HCT116 (cell line): ENCODE measurements at regions not wholly inside any gene's neighbourhood (a gene's known extent, or its start where the extent isn't known, plus 50 kb on each side); places are given as distances from the start of the nearest gene placed in this dataset.

Experiments
- ATAC-seq: fragments of 200-7000 bp; cut with Tn5 transposase; 2 replicates; pipeline ENCODE4 v1.9.1; 2020; ENCODE audit warnings: mild to moderate bottlenecking, moderate library complexity
- BruUV-seq: library from RNA; stranded (reverse); fragments of 400-500 nt; replicated peaks from 2 replicates; lab custom pipeline; 2021; lab: Mats Ljungman, UMichigan
- CTCF ChIA-PET: fragments of 300-600 bp; sonication (Branson Sonifier 250); formaldehyde crosslinking; loops from one replicate; lab custom pipeline; 2021; ENCODE audit warnings: antibody characterized with exemption; lab: Charles Lee
- POLR2A ChIA-PET: fragments of 300-600, 350-600 bp; sonication (Branson Sonifier 250); formaldehyde crosslinking; loops from one replicate; lab custom pipeline; 2021; ENCODE audit warnings: antibody characterized with exemption; lab: Charles Lee
- RAD21 ChIA-PET, 2 experiments: fragments of 300-600 bp; sonication (Branson Sonifier 250); formaldehyde crosslinking; loops; one replicate each; lab custom pipeline; 2023; ENCODE audit warnings: low total read pairs in 2 of 2; ENCODE audit not compliant: uncharacterized antibody in 2 of 2, unreplicated experiment in 2 of 2, low non-redundant PET in 1 of 2; lab: Charles Lee
- DNase-seq: peaks from one replicate; pipeline ENCODE4 v3.0.0-alpha.2; 2010; ENCODE audit warnings: low read depth, low spot score
- H2AFZ ChIP-seq: fragments of 200-600 bp; shearing (Covaris generic), sonication (generic); 2 replicates; pipeline ENCODE4 v1.6.1; 2017; ENCODE audit warnings: low read depth, mixed run types, mixed read lengths, antibody characterized with exemption, low read length; ENCODE audit not compliant: poor library complexity, severe bottlenecking
- H3K27ac ChIP-seq: 2 replicates; pipeline ENCODE4 v1.5.1; 2012; ENCODE audit warnings: low read depth, low read length
- H3K27me3 ChIP-seq: fragments of 200-600 bp; sonication (generic); 2 replicates; pipeline ENCODE4 v1.6.1; 2016; ENCODE audit warnings: mixed run types, low read length, mixed read lengths; ENCODE audit not compliant: insufficient read depth
- H3K36me3 ChIP-seq, 2 experiments: fragments of 200-500 bp in 1 of 2; fragments of 200-600 bp in 1 of 2; sonication (Bioruptor generic) in 1 of 2; sonication (generic) in 1 of 2; 2 replicates each; pipeline versions ENCODE4 v1.5.1 to v1.6.1; 2014 to 2016; ENCODE audit warnings: low read length in 2 of 2, inconsistent platforms in 1 of 2, mixed read lengths in 1 of 2, mixed run types in 1 of 2; ENCODE audit not compliant: insufficient read depth in 2 of 2, control insufficient read depth in 1 of 2
- H3K4me1 ChIP-seq, 2 experiments: fragments of 200-600 bp in 1 of 2; sonication (generic) in 1 of 2; 2 replicates each; pipeline versions ENCODE4 v1.5.1 to v1.6.1; 2012 to 2017; ENCODE audit warnings: low read length in 2 of 2, inconsistent platforms in 1 of 2, mild to moderate bottlenecking in 1 of 2, mixed read lengths in 1 of 2, mixed run types in 1 of 2, moderate library complexity in 1 of 2; ENCODE audit not compliant: insufficient read depth in 2 of 2, control insufficient read depth in 1 of 2
- H3K4me2 ChIP-seq: fragments of 200-600 bp; sonication (generic); 2 replicates; pipeline ENCODE4 v1.6.1; 2017; ENCODE audit warnings: mixed run types, low read length, mixed read lengths
- H3K4me3 ChIP-seq, 2 experiments: fragments of 200-600 bp in 1 of 2; sonication (generic) in 1 of 2; replicated peaks in 1 of 2; 2 replicates each; pipeline ENCODE4 v1.5.1; 2011 to 2016; ENCODE audit warnings: low read length in 2 of 2, control low read depth in 1 of 2, low read depth in 1 of 2, mild to moderate bottlenecking in 1 of 2, mixed read lengths in 1 of 2, mixed run types in 1 of 2
- H3K79me2 ChIP-seq: fragments of 200-600 bp; sonication (generic); 2 replicates; pipeline ENCODE4 v1.6.1; 2017; ENCODE audit warnings: mild to moderate bottlenecking, mixed run types, low read length, moderate library complexity, mixed read lengths; ENCODE audit not compliant: insufficient read depth
- H3K9ac ChIP-seq: fragments of 200-600 bp; sonication (generic); 2 replicates; pipeline ENCODE4 v1.6.1; 2016; ENCODE audit warnings: low read length, mixed read lengths
- H3K9me2 ChIP-seq: fragments of 200-600 bp; sonication (generic), shearing (Covaris generic); 2 replicates; pipeline ENCODE4 v1.6.1; 2017; ENCODE audit warnings: mixed run types, mild to moderate bottlenecking, moderate library complexity; ENCODE audit not compliant: insufficient read depth
- H3K9me3 ChIP-seq, 2 experiments: fragments of 200-500 bp in 1 of 2; fragments of 200-600 bp in 1 of 2; sonication (Bioruptor generic) in 1 of 2; sonication (generic) in 1 of 2; 2 replicates each; pipeline ENCODE4 v1.6.1; 2014 to 2017; ENCODE audit warnings: low read length in 2 of 2, mixed read lengths in 2 of 2, inconsistent platforms in 1 of 2, low read depth in 1 of 2, mild to moderate bottlenecking in 1 of 2, mixed run types in 1 of 2, moderate library complexity in 1 of 2; ENCODE audit not compliant: control insufficient read depth in 1 of 2, insufficient read depth in 1 of 2
- H4K20me1 ChIP-seq: fragments of 200-600 bp; sonication (generic), shearing (Covaris generic); 2 replicates; pipeline ENCODE4 v1.6.1; 2017; ENCODE audit warnings: mixed run types, mild to moderate bottlenecking, moderate library complexity; ENCODE audit not compliant: insufficient read depth
- CEBPB ChIP-seq: IDR thresholded peaks from 2 replicates; pipeline ENCODE4 v1.6.1; 2012; ENCODE audit warnings: low read depth
- CTCF ChIP-seq, 3 experiments: fragments of 200-600 bp in 1 of 3; sonication (generic) in 1 of 3; IDR thresholded peaks in 2 of 3; conservative IDR thresholded peaks in 1 of 3; 2 replicates each; pipeline ENCODE4 v1.5.1; 2012 to 2017; ENCODE audit warnings: low read depth in 2 of 3, low read length in 2 of 3, antibody characterized with exemption in 1 of 3, borderline replicate concordance in 1 of 3, control low read depth in 1 of 3, mild to moderate bottlenecking in 1 of 3, mixed read lengths in 1 of 3, mixed run types in 1 of 3, moderate library complexity in 1 of 3; ENCODE audit not compliant: insufficient read depth in 1 of 3
- EGR1 ChIP-seq: IDR thresholded peaks from 2 replicates; pipeline ENCODE4 v1.6.1; 2012; ENCODE audit warnings: low read depth
- ELF1 ChIP-seq: IDR thresholded peaks from 2 replicates; pipeline ENCODE4 v1.6.1; 2012; ENCODE audit warnings: low read depth, borderline replicate concordance
- EZH2 ChIP-seq: fragments of 200-600 bp; sonication (generic); IDR thresholded peaks from 2 replicates; pipeline ENCODE4 v1.6.1; 2017; ENCODE audit warnings: antibody characterized with exemption, mixed run types
- EZH2phosphoT487 ChIP-seq: fragments of 200-600 bp; IDR thresholded peaks from 2 replicates; pipeline ENCODE4 v1.6.1; 2018; ENCODE audit warnings: antibody characterized with exemption, borderline replicate concordance
- FOSL1 ChIP-seq: IDR thresholded peaks from 2 replicates; pipeline ENCODE4 v1.6.1; 2012; ENCODE audit warnings: low read depth
- JUND ChIP-seq: IDR thresholded peaks from 2 replicates; pipeline ENCODE4 v1.6.1; 2012
- MAX ChIP-seq: IDR thresholded peaks from 2 replicates; pipeline ENCODE4 v1.6.1; 2012
- POLR2A ChIP-seq: IDR thresholded peaks from 2 replicates; pipeline ENCODE4 v1.7.0; 2011; ENCODE audit warnings: borderline replicate concordance; ENCODE audit not compliant: insufficient read depth, insufficient read length; ENCODE audit errors: extremely low read depth
- POLR2AphosphoS5 ChIP-seq: IDR thresholded peaks from 2 replicates; pipeline ENCODE4 v1.6.1; 2011; ENCODE audit warnings: mild to moderate bottlenecking, low read depth, low read length, moderate library complexity
- RAD21 ChIP-seq: IDR thresholded peaks from 2 replicates; pipeline ENCODE4 v1.6.1; 2012; ENCODE audit warnings: low read depth, mild to moderate bottlenecking
- SIN3A ChIP-seq: IDR thresholded peaks from 2 replicates; pipeline ENCODE4 v1.6.1; 2012; ENCODE audit warnings: low read depth
- SP1 ChIP-seq: IDR thresholded peaks from 2 replicates; pipeline ENCODE4 v1.6.1; 2012; ENCODE audit warnings: low read depth
- TCF7L2 ChIP-seq: IDR thresholded peaks from 2 replicates; pipeline ENCODE4 v1.7.0; 2011; ENCODE audit warnings: borderline replicate concordance, inconsistent platforms; ENCODE audit not compliant: insufficient read depth, insufficient read length; ENCODE audit errors: extremely low read depth
- YY1 ChIP-seq: IDR thresholded peaks from 2 replicates; pipeline ENCODE4 v1.6.1; 2011; ENCODE audit warnings: low read length, low read depth, moderate library complexity, mild to moderate bottlenecking; ENCODE audit not compliant: insufficient replicate concordance; ENCODE audit errors: extremely low read depth
- ZFX ChIP-seq: fragments of 450-650 bp; IDR thresholded peaks from 2 replicates; pipeline ENCODE4 v1.6.1; 2017
- intact Hi-C: fragments of 100-400 bp; cut with micrococcal nuclease; formaldehyde crosslinking; loops from 2 replicates; pipeline ENCODE4 v1.10.0; 2022
- TF ChIP-seq, protein P1 (sequence below): IDR thresholded peaks from 2 replicates; pipeline ENCODE4 v1.6.1; 2012
- TF ChIP-seq, protein P2 (sequence below): IDR thresholded peaks from 2 replicates; pipeline ENCODE4 v1.6.1; 2011; ENCODE audit warnings: mild to moderate bottlenecking, low read length, moderate library complexity; ENCODE audit not compliant: insufficient replicate concordance; ENCODE audit errors: extremely low read depth

- ChIA-PET RAD21 (no interaction called here), POLR2A (no interaction called here)
- H3K4me1 ChIP-seq: no peaks in the 10 kb centered on the region
- intact Hi-C loops: no loop called here
- no peak overlapping the region for H3K9ac ChIP-seq
- no peaks in the 10 kb centered on the region for H3K27me3 ChIP-seq
- ATAC-seq (no peak), DNase-seq (no peak)
- H4K20me1 ChIP-seq: no peaks in the 10 kb centered on the region
- no peak overlapping the region for H3K4me2 ChIP-seq
- no TSS peak for BruUV-seq
- TF ChIP-seq YY1: no peak
- TF ChIP-seq ELF1: no peak
- no peak for TF ChIP-seq EZH2
- TF ChIP-seq EGR1: no peak
- no peak for TF ChIP-seq SIN3A
- no peak for TF ChIP-seq POLR2AphosphoS5
- TF ChIP-seq MAX: no peak
- no peak for TF ChIP-seq CTCF (IDR thresholded peaks at IDR 0.05 in 2 of 3, conservative IDR thresholded peaks at IDR 0.05 in 1 of 3; ENCODE audit: borderline replicate concordance in 1 of 3, insufficient read depth in 1 of 3, low read depth in 2 of 3, low read length in 2 of 3)
- TF ChIP-seq FOSL1: no peak
- TF ChIP-seq, protein P1, sequence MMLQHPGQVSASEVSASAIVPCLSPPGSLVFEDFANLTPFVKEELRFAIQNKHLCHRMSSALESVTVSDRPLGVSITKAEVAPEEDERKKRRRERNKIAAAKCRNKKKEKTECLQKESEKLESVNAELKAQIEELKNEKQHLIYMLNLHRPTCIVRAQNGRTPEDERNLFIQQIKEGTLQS: no peak
- TF ChIP-seq JUND: no peak
- no peak for TF ChIP-seq RAD21
- no peak for TF ChIP-seq CEBPB
- no peak for TF ChIP-seq SP1
- no peak for TF ChIP-seq EZH2phosphoT487
- TF ChIP-seq TCF7L2: no peak
- TF ChIP-seq ZFX: no peak
- TF ChIP-seq, protein P2, sequence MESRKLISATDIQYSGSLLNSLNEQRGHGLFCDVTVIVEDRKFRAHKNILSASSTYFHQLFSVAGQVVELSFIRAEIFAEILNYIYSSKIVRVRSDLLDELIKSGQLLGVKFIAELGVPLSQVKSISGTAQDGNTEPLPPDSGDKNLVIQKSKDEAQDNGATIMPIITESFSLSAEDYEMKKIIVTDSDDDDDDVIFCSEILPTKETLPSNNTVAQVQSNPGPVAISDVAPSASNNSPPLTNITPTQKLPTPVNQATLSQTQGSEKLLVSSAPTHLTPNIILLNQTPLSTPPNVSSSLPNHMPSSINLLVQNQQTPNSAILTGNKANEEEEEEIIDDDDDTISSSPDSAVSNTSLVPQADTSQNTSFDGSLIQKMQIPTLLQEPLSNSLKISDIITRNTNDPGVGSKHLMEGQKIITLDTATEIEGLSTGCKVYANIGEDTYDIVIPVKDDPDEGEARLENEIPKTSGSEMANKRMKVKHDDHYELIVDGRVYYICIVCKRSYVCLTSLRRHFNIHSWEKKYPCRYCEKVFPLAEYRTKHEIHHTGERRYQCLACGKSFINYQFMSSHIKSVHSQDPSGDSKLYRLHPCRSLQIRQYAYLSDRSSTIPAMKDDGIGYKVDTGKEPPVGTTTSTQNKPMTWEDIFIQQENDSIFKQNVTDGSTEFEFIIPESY: no peak
- TF ChIP-seq POLR2A: no peak
- TF ChIP-seq, all 23 proteins: peak for 0
- Histone ChIP-seq H3K9me2 (no peaks in the 10 kb centered on the region), H3K36me3 (no peaks in the 10 kb centered on the region), H3K79me2 (no peaks in the 10 kb centered on the region), H3K27ac (no peak overlapping the region), H3K9me3 (no peaks in the 10 kb centered on the region), H2AFZ (no peak overlapping the region), H3K4me3 (no peak overlapping the region)
- CTCF ChIA-PET: no interaction called here
These were observed 298.3 kb upstream of the DIAPH2 start for GRCh38 chrX:96386325-96386724.
